Right lung (tissue), 2 donors: ENCODE measurements at regions not wholly inside any gene's neighbourhood (a gene's known extent, or its start where the extent isn't known, plus 50 kb on each side); places are given as distances from the start of the nearest gene placed in this dataset.

Experiments used
- DNase-seq, 2 donors: peaks; one replicate each; pipeline ENCODE4 v3.0.0-alpha.2; 2013

DNA sequence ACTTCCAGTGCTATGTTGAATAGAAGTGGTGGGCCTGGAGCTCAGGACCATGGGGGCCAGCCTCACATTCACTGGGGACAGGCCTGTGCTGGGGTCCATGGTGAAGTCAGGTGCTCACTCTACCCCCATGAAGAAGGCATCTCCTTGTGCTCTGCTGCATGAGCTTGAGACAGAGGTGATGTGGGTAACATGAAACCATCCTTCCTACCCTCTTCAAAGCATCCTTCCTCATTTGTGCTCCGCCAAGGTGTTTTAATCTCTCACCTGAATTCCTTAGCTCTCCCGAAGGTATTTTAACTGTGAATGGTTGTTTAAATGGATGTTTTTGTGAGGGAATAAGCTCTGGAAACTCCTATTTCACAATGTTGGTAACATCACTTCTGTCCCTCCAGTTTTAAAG is 209.6 kb upstream of the PCSK2 start:
- no peak for DNase-seq

DNA sequence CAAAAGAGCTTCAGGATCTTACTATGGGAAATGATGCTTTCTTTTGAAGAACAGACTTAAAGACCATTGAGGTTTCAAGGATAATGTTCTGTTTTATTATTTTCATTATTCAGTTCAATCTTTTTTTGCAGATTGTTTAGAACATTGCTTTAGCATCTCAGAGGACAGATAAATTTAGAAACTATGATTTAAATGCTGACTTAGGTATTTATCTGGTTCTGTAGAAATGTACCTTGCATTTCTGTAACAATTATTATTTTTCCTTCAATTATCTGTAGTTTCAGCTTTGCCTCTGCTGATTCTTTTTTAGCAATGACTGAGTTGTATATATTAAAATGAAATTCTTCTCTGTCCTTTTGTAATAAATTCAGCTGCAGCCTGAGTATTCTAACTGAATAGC is 205.4 kb upstream of the PCSK2 start:
- DNase-seq: no peak

DNA sequence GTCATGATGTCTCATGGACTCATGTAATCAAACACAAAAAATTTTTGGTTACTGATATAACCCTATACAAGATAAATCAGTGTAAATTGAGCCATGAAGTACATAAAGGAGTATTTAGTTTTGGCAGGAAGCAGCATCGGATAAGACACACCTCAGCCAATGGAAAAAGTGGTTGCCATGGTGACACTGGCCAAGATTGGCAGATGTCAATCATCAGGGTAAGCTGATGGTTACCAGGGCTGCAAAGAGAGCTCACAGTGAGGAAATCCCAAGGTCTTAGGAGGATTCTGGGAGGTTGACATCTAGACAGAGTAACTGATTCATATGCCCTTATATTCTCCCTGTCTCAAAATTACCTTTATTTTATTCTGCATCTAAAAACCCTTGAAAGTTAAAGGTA is 203.8 kb upstream of the PCSK2 start:
- DNase-seq: no peak

DNA sequence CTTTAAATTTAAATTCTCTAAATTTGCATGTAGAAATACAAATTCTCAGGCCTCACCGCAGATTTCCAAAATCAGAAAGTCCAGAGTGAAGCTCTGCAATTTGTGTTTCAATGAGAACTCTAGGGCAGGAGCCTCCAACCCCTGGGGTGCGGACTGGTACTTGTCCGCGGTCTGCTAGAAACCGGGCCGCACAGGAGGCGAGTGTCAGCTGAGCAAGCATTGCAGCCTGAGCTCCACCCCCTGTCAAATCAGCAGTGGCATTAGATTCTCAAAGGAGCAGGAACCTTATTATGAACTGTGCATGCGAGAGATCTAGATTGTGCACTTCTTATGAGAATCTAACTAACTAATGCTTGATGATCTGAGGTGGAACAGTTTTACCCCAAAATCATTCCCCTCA is 203.0 kb upstream of the PCSK2 start:
- DNase-seq: no peak

DNA sequence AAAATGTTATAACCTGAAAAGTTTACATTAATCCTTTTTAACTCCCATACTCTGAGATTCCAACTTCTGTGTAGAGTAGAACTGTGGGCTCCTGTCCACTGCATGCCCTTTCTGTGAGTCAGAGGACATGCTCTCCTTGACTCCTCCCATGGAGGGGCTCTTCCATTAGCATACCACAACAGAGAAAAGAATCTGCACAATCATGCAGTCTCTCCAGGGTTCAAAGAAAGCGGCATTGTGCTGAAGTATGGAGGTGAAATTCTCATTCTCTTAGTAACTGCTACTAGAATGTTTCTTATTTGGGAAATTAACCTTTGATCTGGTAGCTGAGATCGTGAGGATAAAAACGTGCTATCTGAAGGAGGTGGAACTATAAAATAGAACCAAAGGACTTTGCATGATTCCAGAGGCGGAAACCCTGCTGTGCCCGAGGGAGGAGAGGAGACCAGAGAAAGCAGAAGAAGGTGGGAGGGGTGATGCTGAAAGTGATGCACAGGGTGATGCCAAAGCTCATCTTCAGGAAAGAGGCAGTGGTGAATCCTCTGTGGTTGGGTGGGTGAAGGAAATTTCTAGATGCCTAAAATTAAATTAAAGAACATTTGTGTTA is 202.2 kb upstream of the PCSK2 start:
- DNase-seq: no peak

DNA sequence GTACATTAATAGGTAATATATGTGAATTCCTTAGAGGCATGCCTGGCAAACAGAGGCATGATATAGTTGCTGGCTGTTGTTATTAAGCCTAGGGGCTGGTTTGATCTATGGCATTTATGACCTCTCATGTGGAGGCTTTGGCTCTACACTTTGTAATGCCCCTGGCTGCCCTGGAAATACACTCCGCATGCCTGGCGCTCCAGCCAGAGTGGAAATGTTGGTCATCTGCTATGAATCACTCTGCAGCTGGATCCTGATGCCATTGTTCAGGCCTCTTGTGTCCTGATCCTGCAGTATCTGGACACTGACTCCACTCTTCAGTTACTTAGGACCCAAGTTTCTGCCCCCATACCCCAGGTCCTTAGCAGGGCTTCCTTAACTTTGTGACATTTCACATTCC is 200.5 kb upstream of the PCSK2 start:
- no peak for DNase-seq

DNA sequence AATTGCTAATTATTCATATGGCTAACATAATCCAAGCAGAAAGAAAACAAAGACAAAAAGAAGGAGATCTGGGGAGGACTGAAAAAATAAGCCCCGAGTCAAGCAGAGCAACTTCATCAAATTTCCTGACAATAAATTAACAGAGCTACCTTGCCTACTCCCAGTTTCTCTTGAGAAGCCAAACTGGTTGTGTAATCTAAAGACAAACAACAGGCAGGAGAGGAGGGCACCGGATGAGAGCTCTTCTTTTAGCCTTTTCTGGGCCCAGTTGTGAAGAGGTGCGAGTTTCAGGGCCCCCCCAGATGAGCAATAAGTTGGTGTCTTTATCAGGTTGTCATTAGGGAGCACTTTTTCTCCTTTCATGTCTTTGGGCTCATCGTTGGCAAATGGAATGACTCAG is 197.1 kb upstream of the PCSK2 start:
- DNase-seq: no peak

DNA sequence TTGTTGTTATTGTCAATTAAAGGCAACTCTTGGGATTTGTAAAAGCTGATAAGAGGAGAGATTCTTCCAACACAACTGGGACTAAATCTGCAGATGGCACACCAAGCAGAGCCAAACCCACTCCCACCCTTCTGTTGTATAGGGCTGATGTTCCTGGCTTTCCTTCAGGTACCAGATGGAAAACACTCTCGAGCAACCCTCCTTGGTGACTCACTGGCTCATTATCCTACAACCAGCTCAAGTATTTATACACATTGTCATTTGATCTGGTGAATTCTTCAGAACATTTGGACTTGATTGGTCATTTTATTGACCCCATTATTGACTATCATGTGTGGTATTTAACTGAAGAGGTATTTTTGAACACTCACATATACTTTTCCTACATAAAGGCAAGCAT is 190.3 kb upstream of the PCSK2 start:
- no peak for DNase-seq

DNA sequence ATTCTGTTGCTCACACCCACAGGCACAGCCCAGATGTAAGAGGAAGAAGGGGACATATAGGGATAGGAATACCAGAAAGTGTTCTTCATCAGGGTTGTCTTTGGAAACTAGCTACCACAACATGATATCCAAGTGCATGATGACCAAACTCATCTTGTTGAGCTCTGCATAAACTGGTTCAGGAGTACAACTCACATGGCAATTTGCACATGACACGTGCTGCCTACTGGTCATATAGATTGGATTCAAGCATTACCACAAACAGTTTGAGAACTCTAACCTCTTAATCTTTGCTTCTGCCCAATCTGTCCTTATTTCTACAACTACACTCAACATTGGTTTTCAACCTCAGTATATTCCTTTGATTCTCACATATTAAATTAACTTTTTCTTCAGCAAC is 184.7 kb upstream of the PCSK2 start:
- no peak for DNase-seq

DNA sequence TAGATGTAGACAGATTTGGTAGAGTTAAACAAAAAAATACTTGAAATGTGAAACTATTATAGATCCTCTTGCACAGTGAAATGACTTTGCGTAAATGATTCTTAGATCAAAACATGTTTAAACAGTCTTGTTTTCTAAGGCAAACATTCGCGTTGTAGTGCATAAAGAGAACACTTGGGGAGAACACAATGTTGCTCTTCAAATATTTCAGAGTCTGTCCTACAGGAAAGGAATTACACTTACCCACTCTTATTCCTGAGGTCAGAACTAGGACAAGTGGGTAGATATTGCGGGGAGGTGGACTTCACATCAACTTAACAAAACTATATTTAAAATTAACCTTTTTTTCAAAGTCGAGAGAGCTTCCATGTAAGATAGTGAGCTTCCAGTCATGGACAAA is 183.5 kb upstream of the PCSK2 start:
- DNase-seq: peak in 1 of 2 donors; percentile 9

DNA sequence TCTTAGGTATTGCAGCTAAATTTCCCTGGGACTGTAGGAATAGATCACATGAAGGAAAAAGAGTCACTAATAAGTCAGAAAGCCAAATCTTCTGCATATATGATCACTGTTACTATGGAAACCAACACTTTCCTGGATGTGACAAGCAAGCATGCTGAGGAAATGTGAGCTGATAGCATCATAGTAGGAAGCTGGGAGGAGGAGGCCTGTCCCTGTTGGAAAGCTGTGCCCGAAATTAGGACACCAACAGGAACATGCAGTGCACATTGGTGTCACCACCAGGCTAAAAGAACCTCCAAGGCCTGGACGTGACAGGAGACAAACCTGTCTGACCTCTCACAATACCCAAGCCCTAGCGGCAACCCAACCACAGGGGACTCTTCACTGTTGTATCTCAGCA is 181.9 kb upstream of the PCSK2 start:
- no peak for DNase-seq

DNA sequence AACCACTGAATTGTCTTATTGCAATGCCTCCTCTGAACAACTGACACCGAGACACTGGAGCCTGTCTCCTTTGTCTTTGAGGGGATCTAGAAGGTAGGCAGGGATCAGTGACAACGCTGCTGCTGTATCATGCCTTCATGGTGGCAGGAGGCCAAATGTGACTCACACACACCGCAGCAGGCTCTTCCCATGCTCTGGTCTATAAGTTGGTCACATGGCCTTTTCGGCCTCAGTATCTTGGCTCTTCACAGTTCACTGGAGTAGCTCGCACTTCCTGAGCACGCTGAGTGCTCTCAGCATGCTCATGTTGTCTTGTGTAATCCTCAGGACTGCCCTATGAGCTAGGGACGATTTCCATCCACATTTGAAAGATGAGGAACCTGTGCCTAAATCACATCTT is 167.4 kb upstream of the PCSK2 start:
- DNase-seq: no peak

DNA sequence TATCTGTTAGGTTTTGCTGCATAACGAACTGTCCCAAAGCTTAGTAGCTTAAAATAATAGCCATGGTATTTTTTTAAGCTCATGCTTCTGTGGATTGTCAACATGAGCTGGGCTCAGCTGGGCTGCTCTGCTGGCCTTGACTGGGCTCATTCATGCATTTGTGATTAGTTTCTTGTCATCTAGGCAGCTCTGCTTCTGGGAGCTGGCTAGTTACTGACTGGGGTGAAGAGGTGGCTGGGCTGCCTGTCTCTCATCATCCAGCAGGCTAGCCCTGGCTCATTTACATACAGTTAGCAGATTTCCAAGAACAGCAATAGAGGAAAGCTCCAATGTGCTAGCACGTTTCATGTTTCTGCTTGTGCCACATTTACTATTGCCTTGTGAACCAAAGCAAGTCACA is 165.1 kb upstream of the PCSK2 start:
- no peak for DNase-seq

DNA sequence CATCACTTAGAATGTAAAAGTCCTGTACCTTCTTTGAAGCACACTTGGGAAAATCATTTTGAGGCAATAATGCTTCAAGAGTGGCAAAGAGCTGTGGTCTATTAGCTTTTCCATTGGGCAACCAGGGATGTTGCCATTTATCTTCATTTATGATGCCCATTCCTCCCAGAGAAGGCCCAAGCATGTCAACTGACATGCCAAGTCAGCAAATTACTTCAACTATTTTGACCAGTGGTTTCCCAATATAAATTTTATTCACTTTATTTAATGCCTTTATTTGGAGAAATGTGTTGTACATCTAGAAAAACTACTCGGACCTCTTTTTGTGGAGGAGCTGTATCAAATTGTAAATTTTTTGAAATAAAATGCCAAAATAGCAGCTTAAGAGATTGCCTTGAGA is 164.1 kb upstream of the PCSK2 start:
- DNase-seq: no peak

DNA sequence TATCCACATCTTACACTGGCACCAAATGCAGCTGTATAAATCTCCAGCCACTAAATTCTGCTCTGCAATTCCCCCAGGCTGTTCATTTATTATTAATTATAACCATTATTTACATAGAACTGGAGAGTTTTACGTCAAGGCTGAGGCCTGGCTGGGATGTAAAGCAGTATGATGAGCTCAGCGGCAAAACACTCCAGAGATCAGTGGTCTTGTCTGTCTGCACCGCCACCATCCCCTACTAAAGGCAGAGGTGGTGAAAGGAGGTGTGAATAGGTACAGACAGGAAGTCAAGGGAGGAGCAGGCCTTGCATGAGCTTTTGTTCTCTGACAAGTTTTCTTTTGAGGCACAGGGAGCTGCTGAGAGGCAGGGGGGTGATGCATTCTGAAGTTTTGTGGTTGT is 159.9 kb upstream of the PCSK2 start:
- no peak for DNase-seq

DNA sequence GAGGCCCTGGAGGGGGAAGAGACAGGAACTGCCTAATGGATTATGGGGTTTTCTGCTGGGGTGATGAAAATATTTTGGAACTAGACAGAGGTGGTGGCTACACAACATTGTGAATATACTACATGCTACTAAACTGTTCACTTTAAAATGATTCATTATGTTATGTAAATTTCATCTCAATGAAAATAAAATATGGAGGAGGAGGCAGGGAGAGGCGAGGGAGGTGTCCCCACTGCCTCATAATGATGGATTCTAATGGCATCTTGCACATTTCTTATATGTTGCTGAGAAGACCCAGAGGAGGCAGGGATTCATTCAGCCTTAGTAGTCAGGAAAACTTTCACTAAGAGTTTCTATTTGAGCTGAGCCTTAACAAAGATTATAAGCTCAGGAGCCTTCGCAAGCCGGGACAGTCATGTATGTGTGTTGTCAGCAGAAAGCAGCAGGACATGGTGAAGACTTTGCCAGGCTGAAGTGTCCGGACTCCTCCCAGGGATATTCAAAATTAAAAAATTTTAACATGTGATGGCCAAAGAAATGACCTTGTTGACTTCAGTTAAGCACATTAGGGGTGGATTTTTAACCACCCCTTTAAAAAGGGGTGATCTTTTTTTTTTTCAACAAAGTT is 158.6 kb upstream of the PCSK2 start:
- no peak for DNase-seq

DNA sequence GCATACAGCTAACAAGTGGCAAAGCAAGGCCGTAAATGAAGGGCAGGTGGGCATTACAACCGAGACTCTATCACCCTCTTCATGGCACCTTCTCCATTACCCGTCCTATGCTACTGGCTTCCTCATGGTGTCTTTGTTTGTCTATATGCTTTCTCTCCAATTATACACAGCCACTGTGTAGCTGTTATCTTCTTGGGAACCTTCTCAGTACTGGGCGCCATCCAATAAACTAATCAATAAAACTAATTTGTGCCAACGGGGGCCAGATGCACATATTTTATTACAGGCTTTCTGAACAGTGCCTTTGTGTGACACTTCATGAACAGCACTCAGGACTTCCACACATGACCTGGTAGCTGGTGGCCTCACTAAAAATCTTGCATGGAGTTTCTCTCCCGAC is 149.8 kb upstream of the PCSK2 start:
- no peak for DNase-seq

DNA sequence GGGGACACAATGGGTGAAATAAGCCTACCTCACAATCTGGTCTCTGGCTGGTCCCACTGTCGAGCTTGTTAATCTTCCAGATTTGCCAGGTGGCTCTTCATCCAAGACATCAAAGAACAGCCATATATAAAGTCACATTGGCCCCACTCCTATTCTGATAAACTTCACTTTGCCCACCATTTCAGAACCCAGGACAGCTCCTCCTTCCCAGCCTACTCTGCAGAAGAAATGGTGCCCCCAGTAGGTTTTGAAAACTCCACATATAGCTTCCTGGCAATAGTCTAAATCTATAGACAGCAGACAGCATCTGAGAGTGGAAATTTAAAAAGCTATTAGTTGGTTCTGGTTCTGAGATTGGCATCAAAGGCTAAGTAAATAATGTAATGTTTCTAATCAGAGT is 143.1 kb upstream of the PCSK2 start:
- DNase-seq: no peak

DNA sequence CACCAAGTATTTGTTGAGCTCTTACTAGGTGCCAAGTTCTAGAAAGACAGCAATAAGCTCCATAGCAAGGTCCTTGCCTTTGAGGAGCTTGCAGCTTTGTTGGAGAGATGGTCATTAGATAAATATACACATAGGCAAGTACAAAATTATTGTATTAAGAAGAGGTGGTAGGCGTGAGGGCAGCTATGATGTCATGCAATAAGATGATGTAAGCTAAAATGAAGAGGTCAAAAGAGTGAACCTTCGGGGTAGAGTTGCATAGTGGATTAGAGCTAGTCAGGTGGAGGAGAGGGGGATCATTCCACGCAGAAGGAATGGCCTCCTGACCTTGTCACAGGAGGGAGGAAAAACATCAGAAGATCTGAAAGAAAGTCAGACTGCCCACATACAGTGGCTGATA is 141.9 kb upstream of the PCSK2 start:
- DNase-seq: no peak

DNA sequence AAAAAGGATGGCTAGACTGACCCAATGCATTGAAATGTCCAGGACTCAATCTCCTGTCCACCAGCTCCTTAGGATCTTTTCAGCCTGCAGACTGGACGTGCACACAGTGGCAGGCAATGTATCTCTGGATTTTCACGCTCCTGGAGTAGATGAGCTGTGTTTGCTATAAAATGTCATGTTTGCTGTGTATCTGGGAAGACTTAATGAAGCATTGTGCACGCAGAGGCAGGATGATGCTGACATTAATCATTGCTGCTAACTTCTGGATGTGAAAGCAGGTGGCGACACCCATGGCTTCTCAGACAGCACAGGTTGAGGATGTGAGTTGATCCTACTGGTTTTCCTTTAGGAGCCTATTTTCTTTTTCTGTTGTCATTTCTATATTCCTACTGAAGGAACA is 133.1 kb upstream of the PCSK2 start:
- no peak for DNase-seq

DNA sequence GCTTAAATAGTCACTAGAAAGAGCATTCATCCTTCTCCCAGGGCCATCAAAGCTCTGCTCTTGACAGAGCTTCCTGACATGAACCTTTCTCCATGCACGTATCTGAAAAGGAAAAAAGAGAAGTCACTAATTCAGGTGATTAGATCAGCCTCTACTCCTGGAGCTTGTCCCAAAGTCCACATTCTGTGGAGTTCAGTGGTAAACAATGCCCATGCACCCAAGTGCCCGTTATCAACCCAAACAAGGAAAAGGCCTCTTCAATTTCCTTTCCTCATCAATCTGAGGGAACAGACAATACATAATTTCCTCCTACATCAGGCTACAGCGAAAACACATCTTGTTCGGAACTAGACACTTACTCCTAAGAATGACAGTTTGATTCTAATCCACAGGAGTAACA is 129.2 kb upstream of the PCSK2 start:
- no peak for DNase-seq

DNA sequence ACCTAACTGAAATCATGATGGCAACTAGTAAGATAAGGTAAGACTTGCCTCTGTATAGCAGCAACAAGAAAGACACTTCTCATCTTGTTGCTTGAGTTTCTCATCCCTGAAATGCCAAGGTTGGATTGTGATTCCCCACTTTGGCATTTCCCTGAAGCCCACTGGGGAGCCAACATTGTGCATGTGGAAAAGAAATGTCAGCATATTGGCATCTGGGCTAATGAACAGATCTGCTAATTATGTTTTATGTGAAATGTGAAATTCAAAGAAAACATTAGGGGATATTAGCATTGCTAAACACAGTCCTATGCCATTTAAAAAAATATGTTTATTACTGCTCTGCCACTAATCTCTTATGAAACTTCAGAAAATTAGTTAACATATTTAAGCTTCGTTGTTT is 126.3 kb upstream of the PCSK2 start:
- DNase-seq: no peak

DNA sequence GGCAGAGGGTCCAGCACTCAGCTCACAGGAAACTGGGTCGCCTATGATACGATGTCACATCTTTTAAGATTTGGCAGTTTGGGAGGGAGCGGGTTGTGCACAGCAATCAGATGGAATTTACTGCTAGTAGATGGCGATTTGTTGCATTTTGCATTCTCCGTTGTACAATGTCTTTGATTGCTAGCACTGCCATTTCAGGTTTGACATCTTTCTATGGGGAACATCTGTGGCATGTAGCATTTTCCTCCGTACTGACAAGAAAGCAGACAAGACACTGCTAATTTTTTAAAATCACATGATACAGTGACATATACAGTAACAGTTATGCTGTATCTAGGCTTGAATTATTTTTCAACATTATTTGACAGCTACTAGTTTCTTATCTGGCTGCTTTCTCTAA is 119.7 kb upstream of the PCSK2 start:
- DNase-seq: no peak

DNA sequence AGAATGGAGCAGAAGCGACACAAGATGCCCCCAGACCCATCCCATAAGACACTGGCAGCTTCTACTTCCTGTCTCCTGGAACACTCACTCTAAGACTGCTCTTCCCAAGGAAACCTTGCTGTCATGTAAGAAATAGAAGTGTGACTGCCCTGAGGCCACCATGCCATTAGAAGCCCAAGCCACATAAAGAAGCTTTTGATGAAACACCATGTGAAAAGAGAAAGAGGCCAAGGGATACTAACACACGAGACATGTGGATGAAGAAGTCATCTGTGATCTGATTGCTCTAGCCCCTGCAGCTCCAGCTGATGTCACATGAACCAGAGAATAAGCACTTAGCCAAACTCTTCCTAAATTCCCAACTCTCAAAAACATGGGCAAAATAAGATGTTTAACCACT is 117.9 kb upstream of the PCSK2 start:
- DNase-seq: no peak

DNA sequence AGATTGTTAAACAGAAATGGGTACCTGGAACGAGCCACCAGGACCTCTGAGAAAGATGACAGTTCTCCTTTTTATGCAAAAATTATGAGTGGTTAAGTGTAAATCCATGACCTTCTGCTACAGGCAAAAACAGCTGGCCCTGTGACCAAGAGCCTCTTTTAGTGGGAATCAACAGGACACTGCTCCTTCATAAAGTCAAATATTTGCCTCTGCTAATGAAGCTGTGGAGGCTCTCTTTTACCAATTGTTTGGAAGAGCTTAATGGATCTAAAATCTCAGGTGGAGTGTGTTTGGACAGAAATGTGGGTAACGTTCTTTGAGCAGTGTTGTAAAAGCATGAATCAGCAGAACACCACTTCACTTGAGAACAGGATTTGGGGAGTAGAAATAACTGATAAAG is 117.5 kb upstream of the PCSK2 start:
- DNase-seq: no peak
